ENCODE measurements at regions not wholly inside any gene's neighbourhood (a gene's known extent, or its start where the extent isn't known, plus 50 kb on each side); places are given as distances from the start of the nearest gene placed in this dataset.

DNA sequence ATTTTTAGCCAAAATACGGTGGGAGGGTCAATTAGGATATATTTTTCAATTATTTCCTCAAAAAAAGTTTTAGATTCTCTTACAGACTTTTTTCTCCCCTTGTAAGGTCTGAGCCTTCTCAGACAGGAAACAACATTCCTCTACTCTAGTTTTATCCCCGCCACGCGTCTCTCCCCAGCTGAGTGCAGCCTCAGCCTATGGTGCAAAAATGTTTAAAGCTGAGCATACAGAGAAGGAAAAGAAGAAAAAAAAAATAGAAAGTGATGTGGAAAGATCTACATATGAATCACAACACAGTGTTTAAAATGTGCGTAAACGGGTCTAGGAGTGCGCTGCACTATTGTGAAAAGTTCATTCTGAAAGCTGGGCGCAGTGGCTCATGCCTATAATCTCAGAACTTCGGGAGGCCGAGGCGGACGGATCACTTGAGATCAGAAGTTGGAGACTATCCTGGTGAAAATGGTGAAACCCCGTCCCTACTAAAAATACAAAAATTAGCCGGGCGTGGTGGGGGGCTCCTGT is 159.0 kb downstream of the TRIM27 start:
- no peak for DNase-seq
- no peak for TF ChIP-seq CTCF (IDR thresholded peaks at IDR 0.05)
- H3K27me3 Mint-ChIP-seq (ENCODE audit: insufficient read depth): peaks cover 48% of the 10 kb centered on the region
- no peaks in the 10 kb centered on the region for H3K9me3 Mint-ChIP-seq
- H3K36me3 Mint-ChIP-seq (ENCODE audit: low read depth): no peaks in the 10 kb centered on the region
- H3K4me1 Mint-ChIP-seq (ENCODE audit: low read depth): peaks cover 11% of the 10 kb centered on the region
- H3K4me3 Mint-ChIP-seq: no peak overlapping the region
- no peak overlapping the region for H3K27ac Mint-ChIP-seq

- H3K4me3 Mint-ChIP-seq: no peak overlapping the region
Observed at GRCh38 chr6:28765978-28766351, 157.8 kb downstream of the TRIM27 start.

GRCh38 chr6:28766426-28766825 is 157.4 kb downstream of the TRIM27 start:
- no peak for DNase-seq
- Mint-ChIP-seq H3K9me3 (no peaks in the 10 kb centered on the region), H3K27me3 (ENCODE audit: insufficient read depth) (peaks cover 59% of the 10 kb centered on the region), H3K36me3 (ENCODE audit: low read depth) (no peaks in the 10 kb centered on the region), H3K4me1 (ENCODE audit: low read depth) (peaks cover 14% of the 10 kb centered on the region), H3K27ac (no peak overlapping the region), H3K4me3 (no peak overlapping the region)
- no peak for TF ChIP-seq CTCF (IDR thresholded peaks at IDR 0.05)

More at GRCh38 chr6:28765978-28766351, 157.8 kb downstream of the TRIM27 start:
- Mint-ChIP-seq H3K27me3 (ENCODE audit: insufficient read depth) (peaks cover 55% of the 10 kb centered on the region), H3K27ac (no peak overlapping the region), H3K4me1 (ENCODE audit: low read depth) (peaks cover 14% of the 10 kb centered on the region), H3K9me3 (no peaks in the 10 kb centered on the region), H3K36me3 (ENCODE audit: low read depth) (no peaks in the 10 kb centered on the region)
- no peak for DNase-seq
- no peak for TF ChIP-seq CTCF (IDR thresholded peaks at IDR 0.05)

DNA sequence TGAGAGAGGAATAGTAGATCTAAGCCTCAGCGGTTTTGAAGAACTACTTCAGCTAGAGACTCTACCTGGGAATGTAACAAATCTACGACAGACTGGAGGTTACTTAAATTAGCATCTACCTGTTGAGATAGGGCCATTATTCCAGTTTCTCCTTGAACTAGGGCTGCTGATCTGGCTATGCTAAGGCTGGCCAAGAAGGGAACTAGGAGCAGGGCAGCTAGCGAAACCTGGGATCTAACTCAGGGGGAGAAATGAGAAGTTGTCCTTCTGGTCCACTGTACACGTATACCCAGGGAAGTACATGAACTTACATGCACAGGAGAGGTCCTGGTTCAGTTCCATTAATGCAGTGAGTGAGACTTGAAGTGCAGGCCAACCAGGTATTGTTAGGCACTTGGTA is 156.7 kb downstream of the TRIM27 start:
- Mint-ChIP-seq H3K27me3 (ENCODE audit: insufficient read depth) (peaks cover 63% of the 10 kb centered on the region), H3K36me3 (ENCODE audit: low read depth) (no peaks in the 10 kb centered on the region), H3K27ac (no peak overlapping the region), H3K9me3 (no peaks in the 10 kb centered on the region), H3K4me3 (no peak overlapping the region), H3K4me1 (ENCODE audit: low read depth) (peaks cover 14% of the 10 kb centered on the region)
- no peak for DNase-seq
- TF ChIP-seq CTCF (IDR thresholded peaks at IDR 0.05): no peak

- no peak overlapping the region for H3K4me3 Mint-ChIP-seq
- TF ChIP-seq CTCF (IDR thresholded peaks at IDR 0.05): no peak
- no peaks in the 10 kb centered on the region for H3K36me3 Mint-ChIP-seq (ENCODE audit: low read depth)
- H3K27ac Mint-ChIP-seq: no peak overlapping the region
- peaks cover 67% of the 10 kb centered on the region for H3K27me3 Mint-ChIP-seq (ENCODE audit: insufficient read depth)
- no peaks in the 10 kb centered on the region for H3K9me3 Mint-ChIP-seq
- DNase-seq: no peak
- peaks cover 20% of the 10 kb centered on the region for H3K4me1 Mint-ChIP-seq (ENCODE audit: low read depth)
Observed at GRCh38 chr6:28767691-28768090, 156.1 kb downstream of the TRIM27 start.
